ENCODE measurements at regions not wholly inside any gene's neighbourhood (a gene's known extent, or its start where the extent isn't known, plus 50 kb on each side); places are given as distances from the start of the nearest gene placed in this dataset.
A peak's percentile ranks its signal among the peaks of the same experiment; 100 is the strongest.

GRCh38 chr2:122851972-122852531, 1096.6 kb downstream of the TSN start:
- peak; percentile 9 for DNase-seq (ENCODE audit: low read depth, low spot score)

- DNase-seq (ENCODE audit: low read depth, low spot score), result no peak
These were observed 1101.2 kb downstream of the TSN start for GRCh38 chr2:122856696-122857095.

GRCh38 chr2:122858075-122858702, 1102.7 kb downstream of the TSN start:
- no peak for DNase-seq (ENCODE audit: low read depth, low spot score)

GRCh38 chr2:122858813-122859212, 1103.4 kb downstream of the TSN start:
- no peak for DNase-seq (ENCODE audit: low read depth, low spot score)

GRCh38 chr2:122859260-122859659, 1103.8 kb downstream of the TSN start:
- DNase-seq (ENCODE audit: low read depth, low spot score), result no peak

GRCh38 chr2:122863532-122863931, 1108.1 kb downstream of the TSN start:
- DNase-seq (ENCODE audit: low read depth, low spot score), result no peak

GRCh38 chr2:122864728-122865127, 1109.3 kb downstream of the TSN start:
- DNase-seq (ENCODE audit: low read depth, low spot score), result no peak

- no peak for DNase-seq (ENCODE audit: low read depth, low spot score)
These were observed 1110.6 kb downstream of the TSN start for GRCh38 chr2:122866095-122866494.

- no peak for DNase-seq (ENCODE audit: low read depth, low spot score)
These were observed 1112.5 kb downstream of the TSN start for GRCh38 chr2:122867941-122868340.

GRCh38 chr2:122868646-122869275, 1113.3 kb downstream of the TSN start:
- no peak for DNase-seq (ENCODE audit: low read depth, low spot score)

GRCh38 chr2:122873951-122874350, 1118.5 kb downstream of the TSN start:
- DNase-seq (ENCODE audit: low read depth, low spot score), result no peak

- DNase-seq (ENCODE audit: low read depth, low spot score), result no peak
These were observed 1119.8 kb downstream of the TSN start for GRCh38 chr2:122875091-122875865.

GRCh38 chr2:122883849-122884248, 1128.4 kb downstream of the TSN start:
- no peak for DNase-seq (ENCODE audit: low read depth, low spot score)

- no peak for DNase-seq (ENCODE audit: low read depth, low spot score)
These were observed 1129.4 kb downstream of the TSN start for GRCh38 chr2:122884889-122885288.

- DNase-seq (ENCODE audit: low read depth, low spot score), result no peak
These were observed 1130.0 kb downstream of the TSN start for GRCh38 chr2:122885436-122885835.

GRCh38 chr2:122886479-122887145, 1131.2 kb downstream of the TSN start:
- DNase-seq (ENCODE audit: low read depth, low spot score), result no peak

- no peak for DNase-seq (ENCODE audit: low read depth, low spot score)
These were observed 1125.5 kb upstream of the CNTNAP5 start for GRCh38 chr2:122899614-122900013.

- no peak for DNase-seq (ENCODE audit: low read depth, low spot score)
These were observed 1119.7 kb upstream of the CNTNAP5 start for GRCh38 chr2:122905431-122905830.

GRCh38 chr2:122908159-122908558, 1116.9 kb upstream of the CNTNAP5 start:
- no peak for DNase-seq (ENCODE audit: low read depth, low spot score)

- peak; percentile 90 for DNase-seq (ENCODE audit: low read depth, low spot score)
These were observed 1097.9 kb upstream of the CNTNAP5 start for GRCh38 chr2:122927197-122927596.

- DNase-seq (ENCODE audit: low read depth, low spot score), result peak; percentile 11
These were observed 1097.2 kb upstream of the CNTNAP5 start for GRCh38 chr2:122927710-122928557.

Measured in astrocyte of the hippocampus (primary cell).